ENCODE measurements at regions not wholly inside any gene's neighbourhood (a gene's known extent, or its start where the extent isn't known, plus 50 kb on each side); places are given as distances from the start of the nearest gene placed in this dataset.
"Not testable (repeated sequence)": the region's sequence is repeated elsewhere in the genome, so short reads cannot be mapped to it uniquely, and the experiment has no call there.

DNA sequence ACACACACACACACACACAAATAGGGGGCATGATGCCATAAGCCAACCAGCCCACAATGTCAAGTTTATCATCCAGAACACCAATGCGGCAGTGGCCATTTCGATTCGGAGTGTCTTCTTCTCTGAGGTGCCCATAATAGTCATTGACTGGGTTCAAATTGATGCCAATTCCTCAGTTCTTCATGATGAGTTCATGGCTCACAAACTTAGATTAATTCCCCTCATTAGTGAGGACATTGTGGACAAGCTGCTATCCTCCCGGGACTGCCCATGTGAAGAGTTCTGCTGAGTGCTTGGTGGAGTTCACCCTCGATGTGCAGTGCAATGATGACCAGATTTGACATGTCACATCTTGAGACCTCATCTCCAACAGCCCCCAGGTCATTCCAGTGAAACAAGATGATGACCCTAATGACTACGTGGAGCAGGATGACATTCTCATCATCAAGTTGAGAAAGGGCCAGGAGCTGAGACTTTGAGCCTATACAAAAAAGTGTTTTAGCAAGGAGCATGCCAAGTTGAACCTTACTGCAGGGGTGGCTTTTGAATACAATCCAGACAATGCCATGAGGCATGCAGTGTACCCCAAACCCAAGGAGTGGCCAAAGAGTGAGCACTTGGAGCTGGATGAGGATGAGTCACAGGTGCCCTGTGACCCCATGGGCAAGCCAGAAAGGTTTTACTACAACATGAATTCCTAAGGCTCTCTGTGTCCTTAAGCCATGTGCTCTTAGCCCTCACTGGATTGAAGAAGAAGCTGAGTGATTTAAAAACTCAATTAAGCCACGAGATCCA is 211.6 kb upstream of the SAMSN1 start:
- DNase-seq (ENCODE audit: low read depth in 2 of 2, low spot score in 1 of 2): no peak

- DNase-seq (ENCODE audit: low read depth in 2 of 2, low spot score in 1 of 2): no peak
These were observed 209.0 kb upstream of the SAMSN1 start for GRCh38 chr21:14755086-14755485.

DNA sequence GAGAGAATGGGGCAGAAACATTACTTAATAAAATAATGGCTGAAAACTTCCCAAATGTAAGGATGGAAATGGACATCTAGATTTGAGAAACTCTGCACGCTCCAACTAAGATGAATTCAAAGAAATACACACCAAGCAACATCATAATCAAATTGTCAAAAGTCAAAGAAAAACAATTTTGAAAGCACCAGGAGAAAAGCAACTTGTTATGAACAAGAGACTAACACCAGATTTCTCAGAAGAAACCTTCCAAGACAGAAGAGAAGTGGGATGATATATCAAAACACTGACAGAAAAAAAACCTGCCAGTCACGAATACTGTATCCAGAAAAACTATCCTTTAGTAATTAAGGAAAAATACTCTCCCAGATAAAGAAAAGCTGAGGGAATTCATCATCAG is 208.6 kb upstream of the SAMSN1 start:
- no peak for DNase-seq (ENCODE audit: low read depth in 2 of 2, low spot score in 1 of 2)

GRCh38 chr21:14754259-14754604 is 208.1 kb upstream of the SAMSN1 start:
- no peak for DNase-seq (ENCODE audit: low read depth in 2 of 2, low spot score in 1 of 2)

DNA sequence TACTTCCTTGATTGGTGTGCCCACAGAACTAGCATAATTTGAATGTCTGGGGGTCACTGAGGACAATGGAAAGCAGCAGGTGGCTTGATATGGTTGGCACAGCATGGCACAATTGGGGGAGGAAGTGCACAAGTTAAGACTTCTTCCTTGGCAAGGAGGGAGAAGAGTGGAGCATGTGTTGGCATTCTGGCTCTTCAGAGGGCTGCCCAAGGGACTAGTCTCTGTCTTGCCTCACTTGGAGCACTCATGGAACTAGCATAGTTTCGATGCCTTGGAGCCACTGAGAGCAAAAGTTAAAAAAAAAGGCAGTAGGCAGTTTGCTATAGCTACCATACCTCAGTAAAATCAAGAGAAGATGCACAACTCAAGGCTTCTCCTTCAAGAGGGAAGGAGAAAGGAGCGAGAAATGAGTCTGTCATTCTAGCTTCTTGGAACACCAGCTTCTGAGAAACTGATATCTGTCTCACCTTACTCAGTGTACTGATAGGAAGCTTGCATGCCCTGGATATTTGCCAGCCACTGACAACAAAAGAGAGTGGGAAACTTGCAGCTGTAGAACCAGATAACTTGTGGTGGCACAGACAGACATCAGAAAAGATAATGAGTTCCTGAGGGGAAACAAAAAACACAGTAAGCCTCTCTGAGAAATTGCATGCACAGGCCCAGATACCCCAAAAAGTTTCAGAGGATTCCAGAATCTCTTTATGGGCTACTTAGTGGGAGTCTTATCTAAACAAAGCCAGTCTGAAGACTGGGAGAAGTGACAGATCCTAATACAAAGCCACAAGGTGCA is 207.5 kb upstream of the SAMSN1 start:
- no peak for DNase-seq (ENCODE audit: low read depth in 2 of 2, low spot score in 1 of 2)

DNA sequence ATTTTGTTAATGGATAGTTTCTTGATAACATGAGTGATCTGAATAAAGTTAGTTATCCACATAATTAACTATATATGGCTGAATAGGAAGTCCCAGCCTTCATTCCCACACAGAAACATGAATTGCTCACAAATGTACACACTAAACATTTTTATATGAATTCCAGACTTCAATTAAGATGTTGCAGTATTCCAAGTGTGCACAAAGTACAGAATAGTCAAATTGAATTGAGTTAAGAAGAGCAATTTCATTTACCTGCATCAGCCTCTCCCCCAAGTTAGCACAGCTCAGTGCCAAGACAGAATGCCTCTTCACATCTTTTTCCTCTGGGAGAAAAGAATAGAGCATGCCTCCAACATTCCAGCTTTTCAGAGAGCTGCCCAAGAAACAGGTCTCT is 207.0 kb upstream of the SAMSN1 start:
- DNase-seq (ENCODE audit: low read depth in 2 of 2, low spot score in 1 of 2): no peak

DNA sequence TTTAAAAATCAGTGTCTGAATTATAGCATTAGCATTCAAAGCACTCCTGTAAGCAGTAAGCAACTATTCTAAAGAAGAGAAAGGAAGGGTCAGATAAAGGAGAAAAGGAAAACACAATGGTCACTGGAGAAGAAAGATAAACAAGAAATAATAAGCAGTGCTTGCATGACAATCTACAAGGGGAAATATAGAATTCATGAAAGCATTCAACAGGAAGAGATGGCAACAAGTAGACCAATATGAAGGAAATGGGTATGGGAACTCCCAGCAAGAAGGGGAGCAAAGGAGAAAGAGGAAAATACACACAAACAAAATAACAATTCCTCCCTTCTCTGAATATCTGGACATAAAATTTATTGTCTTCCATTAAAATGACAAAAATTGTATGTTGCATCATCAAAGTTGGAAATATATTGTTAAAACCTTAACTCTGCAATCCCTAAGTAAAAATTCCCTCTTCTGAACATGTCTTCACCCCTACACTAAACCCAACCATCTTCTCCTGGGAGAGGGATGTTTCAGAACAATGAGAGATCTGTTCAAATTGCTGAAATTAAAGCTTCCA is 206.3 kb upstream of the SAMSN1 start:
- DNase-seq (ENCODE audit: low read depth in 2 of 2, low spot score in 1 of 2): no peak

DNA sequence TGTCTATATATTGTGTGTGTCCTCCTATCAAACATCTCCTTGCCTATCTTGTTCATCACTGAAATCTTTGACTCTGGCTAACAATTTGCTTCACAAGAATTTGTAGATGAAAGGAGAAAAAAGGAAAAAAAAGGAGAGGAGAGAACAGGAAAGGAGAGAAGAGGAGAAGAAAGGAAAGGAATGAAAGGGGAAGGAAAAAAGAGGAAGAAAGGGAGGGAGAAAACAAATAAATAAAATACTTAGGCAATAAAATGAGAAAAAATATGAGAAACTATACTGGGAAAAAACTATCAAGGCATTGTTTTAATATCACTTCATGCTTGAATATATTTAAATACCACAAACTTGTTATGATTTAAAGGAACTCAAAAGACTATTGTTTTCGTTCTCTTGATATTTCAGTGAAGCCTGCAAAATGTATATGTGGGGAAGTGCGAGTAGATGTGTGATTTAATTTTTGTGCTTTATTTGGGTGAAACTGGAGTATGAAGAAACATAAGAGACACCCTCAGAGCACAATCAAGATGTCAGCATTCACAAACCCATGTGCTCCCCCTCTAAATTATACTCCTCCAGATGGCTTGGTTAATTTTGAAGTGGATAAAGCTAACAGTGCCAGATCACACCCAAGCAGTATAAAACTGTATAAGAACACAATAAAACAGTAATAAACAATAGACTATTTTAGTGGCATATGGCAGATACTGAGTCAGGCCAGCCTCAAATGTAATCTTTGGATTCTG is 205.7 kb upstream of the SAMSN1 start:
- DNase-seq (ENCODE audit: low read depth in 2 of 2, low spot score in 1 of 2): no peak

DNA sequence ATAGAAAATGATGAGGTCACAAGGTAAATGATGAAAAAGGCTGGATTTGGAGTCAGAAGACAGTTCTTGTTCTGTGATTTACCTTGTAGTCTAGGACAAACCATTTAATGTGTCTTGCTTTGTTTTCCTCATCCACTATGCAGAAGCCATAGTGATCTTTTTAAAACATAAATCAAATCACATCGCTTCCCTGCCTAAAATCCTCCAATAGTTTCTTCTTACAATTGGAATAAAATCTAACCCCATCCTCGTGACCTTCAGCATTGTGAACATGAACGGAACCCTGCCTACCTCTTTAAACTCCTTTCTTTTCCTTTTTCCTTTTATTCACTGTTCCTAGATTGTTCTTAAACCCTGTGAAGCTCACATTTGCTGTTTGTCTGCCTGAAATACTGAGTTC is 204.9 kb upstream of the SAMSN1 start:
- no peak for DNase-seq (ENCODE audit: low read depth in 2 of 2, low spot score in 1 of 2)

DNA sequence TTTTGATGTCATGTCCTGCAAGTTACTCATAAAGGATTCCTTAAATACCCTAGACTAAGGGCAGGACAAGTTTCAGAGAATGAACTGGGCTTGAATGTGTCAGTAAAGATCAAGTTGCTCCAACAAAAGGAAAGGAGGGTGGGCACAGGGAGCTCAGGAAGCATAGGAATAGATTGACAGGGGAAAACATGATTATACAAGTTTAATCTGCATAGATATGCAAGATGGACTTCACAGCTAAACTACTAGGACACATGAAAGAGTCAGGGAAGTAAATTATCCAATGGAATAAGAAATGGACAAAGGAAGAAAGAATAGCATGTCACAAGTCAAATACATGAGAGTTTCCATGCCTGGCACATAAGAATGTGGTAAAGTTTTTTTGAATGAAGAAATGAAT is 203.9 kb upstream of the SAMSN1 start:
- no peak for DNase-seq (ENCODE audit: low read depth in 2 of 2, low spot score in 1 of 2)

DNA sequence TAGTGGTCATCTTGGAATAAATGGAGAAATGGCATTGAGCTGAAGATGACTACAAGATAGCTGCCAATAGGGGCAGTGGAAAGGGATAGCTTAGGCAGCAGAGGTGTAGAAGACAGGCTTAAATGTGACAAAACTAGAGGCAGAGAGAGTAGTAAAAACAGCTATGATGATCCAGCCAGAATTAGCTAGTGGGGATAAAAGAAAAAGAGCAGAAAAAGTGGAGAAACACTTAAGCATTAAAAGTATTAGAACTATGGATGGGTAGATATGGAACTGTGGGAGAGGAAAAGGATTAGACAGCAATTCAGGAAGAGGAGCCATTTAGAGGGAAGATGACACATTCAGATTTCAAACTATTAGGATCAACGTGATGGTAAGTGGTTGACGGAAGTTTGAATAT is 202.5 kb upstream of the SAMSN1 start:
- no peak for DNase-seq (ENCODE audit: low read depth in 2 of 2, low spot score in 1 of 2)

GRCh38 chr21:14744368-14744767 is 198.3 kb upstream of the SAMSN1 start:
- DNase-seq (ENCODE audit: low read depth in 2 of 2, low spot score in 1 of 2): no peak

GRCh38 chr21:14742119-14742518 is 196.0 kb upstream of the SAMSN1 start:
- DNase-seq (ENCODE audit: low read depth in 2 of 2, low spot score in 1 of 2): no peak

GRCh38 chr21:14741256-14741655 is 195.1 kb upstream of the SAMSN1 start:
- no peak for DNase-seq (ENCODE audit: low read depth in 2 of 2, low spot score in 1 of 2)

DNA sequence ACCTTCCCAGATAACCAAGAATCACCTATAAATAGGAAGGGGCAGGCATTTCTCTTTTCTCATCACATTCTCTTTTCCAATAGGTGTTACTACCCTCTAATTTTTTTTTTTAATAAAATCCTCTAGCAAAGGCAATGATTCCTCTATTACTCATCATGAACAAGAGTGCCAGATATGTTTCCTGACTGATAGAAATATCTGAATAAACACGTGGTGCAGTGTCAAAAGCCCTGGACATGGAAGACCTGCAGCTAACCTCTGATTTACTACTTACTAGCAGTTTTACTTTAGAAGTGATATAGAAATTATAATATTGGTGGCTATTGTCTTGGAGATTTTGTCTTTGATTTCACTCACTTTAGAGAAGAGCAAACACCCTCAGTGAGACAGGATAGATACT is 194.6 kb upstream of the SAMSN1 start:
- DNase-seq (ENCODE audit: low read depth in 2 of 2, low spot score in 1 of 2): no peak

DNA sequence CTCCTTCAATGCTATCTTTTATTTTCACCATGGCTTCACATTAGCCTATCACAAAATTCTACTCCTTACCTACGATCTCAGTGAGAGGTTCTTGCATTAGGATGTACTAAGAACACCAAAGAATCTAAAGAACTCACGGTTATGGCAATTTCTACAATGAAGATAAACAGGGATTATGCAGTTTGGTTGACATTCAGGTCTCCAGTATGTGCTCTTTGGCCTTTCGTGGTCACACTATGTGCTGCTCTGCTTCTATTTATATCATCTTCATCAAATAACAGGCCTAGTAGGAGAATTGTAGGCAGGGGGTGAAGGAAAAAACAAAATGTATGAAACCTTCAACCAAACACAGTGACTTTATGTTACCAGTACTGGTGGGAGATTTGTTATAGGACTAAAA is 194.0 kb upstream of the SAMSN1 start:
- DNase-seq (ENCODE audit: low read depth in 2 of 2, low spot score in 1 of 2): no peak

DNA sequence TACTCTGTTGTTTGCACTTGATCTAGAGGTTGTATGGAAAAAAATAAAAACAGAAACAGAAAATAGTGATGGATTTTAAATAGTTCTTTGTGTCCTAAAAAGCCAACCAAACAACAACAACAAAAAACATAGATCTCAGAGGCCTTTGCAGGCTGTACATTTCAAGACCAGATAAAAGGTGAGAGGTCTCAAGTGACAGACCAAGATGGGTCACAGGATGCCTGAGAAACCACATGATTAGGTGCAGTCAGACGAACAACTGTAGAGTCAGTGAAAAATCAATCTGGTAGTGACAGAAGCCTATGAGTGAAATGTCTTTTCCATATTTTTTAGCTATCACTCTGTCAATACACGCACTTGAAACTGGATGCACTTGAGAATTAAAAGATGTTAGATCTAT is 193.5 kb upstream of the SAMSN1 start:
- DNase-seq (ENCODE audit: low read depth in 2 of 2, low spot score in 1 of 2): no peak

DNA sequence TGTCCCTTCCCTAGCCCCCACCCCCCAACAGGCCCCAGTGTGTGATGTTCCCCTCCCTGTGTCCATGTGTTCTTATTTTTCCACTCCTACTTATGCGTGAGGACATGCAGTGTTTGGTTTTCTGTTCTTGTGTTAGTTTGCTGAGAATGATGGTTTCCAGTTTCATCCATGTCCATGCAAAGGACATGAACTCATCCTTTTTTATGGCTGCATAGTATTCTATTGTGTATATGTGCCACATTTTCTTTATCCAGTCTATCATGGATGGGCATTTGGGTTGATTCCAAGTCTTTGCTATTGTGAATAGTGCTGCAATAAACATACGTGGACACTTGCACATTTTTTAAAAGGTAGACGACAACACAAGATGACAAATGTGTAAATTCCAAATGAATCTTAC is 192.5 kb upstream of the SAMSN1 start:
- not testable (repeated sequence) for DNase-seq (ENCODE audit: low read depth in 2 of 2, low spot score in 1 of 2)

DNA sequence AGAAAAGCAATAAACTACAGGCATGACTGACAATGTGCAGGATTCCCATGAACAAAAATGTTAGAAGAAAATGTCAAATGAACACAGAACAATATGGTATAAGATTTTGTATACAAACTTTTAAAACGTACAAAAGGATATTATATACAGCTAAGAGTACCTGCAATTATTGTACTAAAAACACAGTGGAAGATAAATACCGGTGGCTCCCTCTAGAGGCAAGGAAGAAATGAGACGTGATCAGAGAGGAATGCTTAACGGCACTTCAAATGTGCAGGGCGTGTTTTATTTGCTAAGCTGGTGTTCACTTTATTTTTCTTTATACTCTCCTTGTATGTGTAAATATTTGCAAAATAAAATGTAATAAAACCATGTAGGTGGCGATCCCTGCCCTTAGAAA is 191.8 kb upstream of the SAMSN1 start:
- DNase-seq (ENCODE audit: low read depth in 2 of 2, low spot score in 1 of 2): peak in 1 of 2 donors; percentile 9

- DNase-seq (ENCODE audit: low read depth in 2 of 2, low spot score in 1 of 2): no peak
These were observed 191.2 kb upstream of the SAMSN1 start for GRCh38 chr21:14737284-14737691.

- no peak for DNase-seq (ENCODE audit: low read depth in 2 of 2, low spot score in 1 of 2)
These were observed 190.6 kb upstream of the SAMSN1 start for GRCh38 chr21:14736672-14737071.

GRCh38 chr21:14736162-14736561 is 190.0 kb upstream of the SAMSN1 start:
- DNase-seq (ENCODE audit: low read depth in 2 of 2, low spot score in 1 of 2): no peak

Data from stimulated activated CD8-positive, alpha-beta memory T cell treated with anti-CD3 and anti-CD28 coated beads, Interleukin-4, amount 100 ng/mL, for 1 hour (primary cell).